ENCODE measurements at regions not wholly inside any gene's neighbourhood (a gene's known extent, or its start where the extent isn't known, plus 50 kb on each side); places are given as distances from the start of the nearest gene placed in this dataset.

DNA sequence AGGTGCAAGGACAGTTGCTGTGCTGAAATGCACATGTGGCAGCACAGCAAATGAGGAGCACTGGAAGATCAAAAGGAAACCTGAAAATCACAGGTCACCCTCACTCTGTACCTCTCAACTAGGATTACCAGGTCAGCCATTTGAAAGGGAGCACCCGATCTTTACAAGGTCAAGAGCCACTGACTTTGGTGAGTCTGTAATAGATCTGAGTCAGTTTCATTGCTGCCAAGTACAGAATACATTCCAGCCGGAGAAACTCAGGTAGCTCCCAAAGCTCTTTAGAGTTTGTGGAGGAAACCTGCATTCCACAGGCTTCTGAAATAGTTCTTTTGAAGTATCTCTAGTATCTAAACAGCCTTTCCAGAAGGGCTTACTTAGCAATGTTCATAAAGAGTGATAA lies 217.5 kb downstream of the SNX13 start:
- TF ChIP-seq CTCF (IDR thresholded peaks at IDR 0.05) = no peak
- no peak for TF ChIP-seq POLR2A (IDR thresholded peaks at IDR 0.05)

All from right lobe of liver (tissue), 4 donors.